A549 (cell line): ENCODE measurements at regions not wholly inside any gene's neighbourhood (a gene's known extent, or its start where the extent isn't known, plus 50 kb on each side); places are given as distances from the start of the nearest gene placed in this dataset.

Experiments
- FOSL2 ChIP-seq, 2 experiments: fragments of 450-650 bp in 1 of 2; fragments of >200 bp in 1 of 2; sonication (Bioruptor Twin) in 1 of 2; formaldehyde crosslinking; IDR thresholded peaks; 2 replicates each; pipeline versions ENCODE4 v1.5.0 to v1.6.1; 2016 to 2020; ENCODE audit warnings: mild to moderate bottlenecking in 1 of 2, moderate library complexity in 1 of 2
- MAFK ChIP-seq: fragments of 450-650 bp; IDR thresholded peaks from 2 replicates; pipeline ENCODE4 v1.6.1; 2014; ENCODE audit not compliant: partially characterized antibody
- RFX5 ChIP-seq: fragments of 450-650 bp; IDR thresholded peaks from 2 replicates; pipeline ENCODE4 v1.7.1; 2014; ENCODE audit warnings: antibody characterized with exemption, mild to moderate bottlenecking, moderate library complexity
- RNF2 ChIP-seq: fragments of 200-600 bp; sonication (generic); IDR thresholded peaks from 2 replicates; pipeline ENCODE4 v1.6.1; 2016; ENCODE audit warnings: low read depth, mild to moderate bottlenecking, antibody characterized with exemption, moderate library complexity, borderline replicate concordance
- TF ChIP-seq, protein P1 (sequence below): fragments of >200 bp; sonication (Bioruptor Twin); formaldehyde crosslinking; IDR thresholded peaks from 3 replicates; pipeline ENCODE4 v1.5.1; 2016

DNA sequence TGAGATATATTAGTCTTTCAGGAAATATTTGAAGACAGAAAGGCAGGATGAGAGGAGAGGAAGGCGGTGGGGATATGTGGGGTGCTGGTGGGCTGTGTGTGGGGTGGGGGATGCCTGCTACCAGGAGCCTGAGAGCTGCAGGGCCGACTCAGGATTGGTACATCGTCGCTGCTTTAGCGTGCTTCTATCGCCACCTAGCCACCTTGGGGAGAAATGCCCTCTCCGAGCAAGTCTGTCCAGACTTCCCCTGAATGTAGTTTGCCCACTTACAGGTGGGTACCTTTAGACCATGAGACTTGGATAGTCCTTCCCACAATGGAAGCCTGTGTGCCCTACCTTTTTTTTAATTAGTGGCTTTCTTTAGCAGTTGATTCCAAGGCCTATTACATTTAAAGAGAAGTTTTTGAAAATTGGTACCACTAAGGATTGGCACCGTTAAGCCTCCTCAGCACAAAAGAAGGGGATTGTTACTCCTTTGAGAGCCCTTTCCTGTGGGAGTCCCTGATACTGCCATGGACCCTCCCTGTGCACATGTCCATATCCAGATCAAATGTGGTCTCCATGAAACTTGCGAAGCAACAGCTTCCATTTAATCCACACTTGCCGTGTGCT is 114.1 kb upstream of the NDUFV2 start:
- TF ChIP-seq, protein P1, sequence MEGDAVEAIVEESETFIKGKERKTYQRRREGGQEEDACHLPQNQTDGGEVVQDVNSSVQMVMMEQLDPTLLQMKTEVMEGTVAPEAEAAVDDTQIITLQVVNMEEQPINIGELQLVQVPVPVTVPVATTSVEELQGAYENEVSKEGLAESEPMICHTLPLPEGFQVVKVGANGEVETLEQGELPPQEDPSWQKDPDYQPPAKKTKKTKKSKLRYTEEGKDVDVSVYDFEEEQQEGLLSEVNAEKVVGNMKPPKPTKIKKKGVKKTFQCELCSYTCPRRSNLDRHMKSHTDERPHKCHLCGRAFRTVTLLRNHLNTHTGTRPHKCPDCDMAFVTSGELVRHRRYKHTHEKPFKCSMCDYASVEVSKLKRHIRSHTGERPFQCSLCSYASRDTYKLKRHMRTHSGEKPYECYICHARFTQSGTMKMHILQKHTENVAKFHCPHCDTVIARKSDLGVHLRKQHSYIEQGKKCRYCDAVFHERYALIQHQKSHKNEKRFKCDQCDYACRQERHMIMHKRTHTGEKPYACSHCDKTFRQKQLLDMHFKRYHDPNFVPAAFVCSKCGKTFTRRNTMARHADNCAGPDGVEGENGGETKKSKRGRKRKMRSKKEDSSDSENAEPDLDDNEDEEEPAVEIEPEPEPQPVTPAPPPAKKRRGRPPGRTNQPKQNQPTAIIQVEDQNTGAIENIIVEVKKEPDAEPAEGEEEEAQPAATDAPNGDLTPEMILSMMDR, result peak; percentile 67
- TF ChIP-seq RNF2 (no peak), MAFK (no peak), FOSL2 (IDR thresholded peaks at IDR 0.05) (no peak), FOSL2 (CRISPR knock-in tag; IDR thresholded peaks at IDR 0.05) (no peak), RFX5 (no peak)
